ENCODE measurements at regions not wholly inside any gene's neighbourhood (a gene's known extent, or its start where the extent isn't known, plus 50 kb on each side); places are given as distances from the start of the nearest gene placed in this dataset.

- DNase-seq (ENCODE audit: low read depth) = no peak
- no peak for TF ChIP-seq CTCF (IDR thresholded peaks at IDR 0.05; ENCODE audit: insufficient read depth, low read depth, low read length, missing control alignments)
- H3K4me3 ChIP-seq (ENCODE audit: low read depth, low read length) = no peak overlapping the region
These were observed 125.2 kb upstream of the RAP2B start for GRCh38 chr3:153036846-153037245.

- DNase-seq (ENCODE audit: low read depth) = peak; percentile 35
- H3K4me3 ChIP-seq (ENCODE audit: low read depth, low read length) = no peak overlapping the region
- no peak for TF ChIP-seq CTCF (IDR thresholded peaks at IDR 0.05; ENCODE audit: insufficient read depth, low read depth, low read length, missing control alignments)
These were observed 123.7 kb upstream of the RAP2B start for GRCh38 chr3:153038367-153038766.

GRCh38 chr3:153038779-153039178 is 123.2 kb upstream of the RAP2B start:
- no peak for DNase-seq (ENCODE audit: low read depth)
- TF ChIP-seq CTCF (IDR thresholded peaks at IDR 0.05; ENCODE audit: insufficient read depth, low read depth, low read length, missing control alignments) = no peak
- H3K4me3 ChIP-seq (ENCODE audit: low read depth, low read length) = no peak overlapping the region

- H3K4me3 ChIP-seq (ENCODE audit: low read depth, low read length) = no peak overlapping the region
These were observed 120.8 kb upstream of the RAP2B start for GRCh38 chr3:153041181-153041580.

GRCh38 chr3:153042088-153042487 is 119.9 kb upstream of the RAP2B start:
- H3K4me3 ChIP-seq (ENCODE audit: low read depth, low read length) = no peak overlapping the region
- no peak for TF ChIP-seq CTCF (IDR thresholded peaks at IDR 0.05; ENCODE audit: insufficient read depth, low read depth, low read length, missing control alignments)
- no peak for DNase-seq (ENCODE audit: low read depth)

More at GRCh38 chr3:153041181-153041580, 120.8 kb upstream of the RAP2B start:
- no peak for TF ChIP-seq CTCF (IDR thresholded peaks at IDR 0.05; ENCODE audit: insufficient read depth, low read depth, low read length, missing control alignments)
- no peak for DNase-seq (ENCODE audit: low read depth)

GRCh38 chr3:153043729-153044328 is 118.2 kb upstream of the RAP2B start:
- H3K4me3 ChIP-seq (ENCODE audit: low read depth, low read length) = no peak overlapping the region
- no peak for DNase-seq (ENCODE audit: low read depth)
- TF ChIP-seq CTCF (IDR thresholded peaks at IDR 0.05; ENCODE audit: insufficient read depth, low read depth, low read length, missing control alignments) = no peak

GRCh38 chr3:153045150-153045549 is 116.9 kb upstream of the RAP2B start:
- no peak overlapping the region for H3K4me3 ChIP-seq (ENCODE audit: low read depth, low read length)
- no peak for DNase-seq (ENCODE audit: low read depth)
- no peak for TF ChIP-seq CTCF (IDR thresholded peaks at IDR 0.05; ENCODE audit: insufficient read depth, low read depth, low read length, missing control alignments)
